GM13977 (cell line): ENCODE measurements at regions not wholly inside any gene's neighbourhood (a gene's known extent, or its start where the extent isn't known, plus 50 kb on each side); places are given as distances from the start of the nearest gene placed in this dataset.

Experiments used
- DNase-seq: peaks from one replicate; pipeline ENCODE4 v3.0.0; 2012; ENCODE audit warnings: low spot score
- in situ Hi-C: fragments of 300-500 bp; cut with MboI; formaldehyde crosslinking; loops from one replicate; pipeline ENCODE4 v1.12.0; 2022; ENCODE audit warnings: low sequenced_read_pairs, low pct_unique_long_range_greater_than_20kb, mixed read lengths, inconsistent platforms; ENCODE audit not compliant: unreplicated experiment
- TF ChIP-seq, protein P1 (sequence below): IDR thresholded peaks from 2 replicates; pipeline ENCODE4 v1.5.1; 2012; ENCODE audit warnings: mild to moderate bottlenecking, control low read depth; ENCODE audit not compliant: insufficient read depth; ENCODE audit errors: extremely low read depth, missing control alignments

DNA sequence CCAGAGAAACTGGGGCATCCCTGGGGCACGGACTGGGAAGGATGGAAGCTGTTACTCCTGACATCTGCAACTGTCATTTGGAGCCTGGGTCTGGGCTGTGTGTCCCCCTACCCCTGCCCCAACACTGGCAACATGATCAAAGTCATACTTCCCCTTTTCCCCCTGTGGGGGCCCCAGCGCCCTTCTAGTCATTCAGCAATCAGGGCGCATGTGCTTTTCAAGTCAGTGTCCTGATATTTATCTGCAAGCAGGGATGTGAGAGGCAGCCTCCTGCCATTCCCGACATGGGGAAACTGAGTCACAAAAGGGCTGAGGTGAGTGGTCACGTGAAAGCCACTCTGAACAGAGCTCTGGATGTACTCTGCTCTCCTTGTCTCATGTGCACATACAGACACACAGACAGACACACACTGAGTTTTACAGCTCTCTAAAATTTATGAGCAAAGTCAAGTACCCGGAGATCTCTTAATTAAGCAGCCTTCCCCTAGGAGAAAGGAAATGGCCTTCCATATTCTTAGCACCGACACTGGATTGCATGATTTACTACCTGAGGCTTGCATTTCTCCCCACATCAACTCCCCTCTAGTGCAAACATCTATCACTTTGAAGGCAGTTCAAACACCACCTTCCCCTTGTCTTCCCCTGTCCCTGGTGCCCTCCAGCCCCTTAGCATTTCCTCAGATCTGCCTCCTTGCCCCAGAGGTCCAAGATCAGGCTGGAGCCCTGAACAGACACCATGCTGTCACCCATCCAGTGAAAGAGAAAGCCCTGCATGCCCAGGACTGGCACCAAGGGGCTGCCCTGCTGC lies 170.7 kb downstream of the CDC5L start:
- DNase-seq: no peak
- TF ChIP-seq, protein P1, sequence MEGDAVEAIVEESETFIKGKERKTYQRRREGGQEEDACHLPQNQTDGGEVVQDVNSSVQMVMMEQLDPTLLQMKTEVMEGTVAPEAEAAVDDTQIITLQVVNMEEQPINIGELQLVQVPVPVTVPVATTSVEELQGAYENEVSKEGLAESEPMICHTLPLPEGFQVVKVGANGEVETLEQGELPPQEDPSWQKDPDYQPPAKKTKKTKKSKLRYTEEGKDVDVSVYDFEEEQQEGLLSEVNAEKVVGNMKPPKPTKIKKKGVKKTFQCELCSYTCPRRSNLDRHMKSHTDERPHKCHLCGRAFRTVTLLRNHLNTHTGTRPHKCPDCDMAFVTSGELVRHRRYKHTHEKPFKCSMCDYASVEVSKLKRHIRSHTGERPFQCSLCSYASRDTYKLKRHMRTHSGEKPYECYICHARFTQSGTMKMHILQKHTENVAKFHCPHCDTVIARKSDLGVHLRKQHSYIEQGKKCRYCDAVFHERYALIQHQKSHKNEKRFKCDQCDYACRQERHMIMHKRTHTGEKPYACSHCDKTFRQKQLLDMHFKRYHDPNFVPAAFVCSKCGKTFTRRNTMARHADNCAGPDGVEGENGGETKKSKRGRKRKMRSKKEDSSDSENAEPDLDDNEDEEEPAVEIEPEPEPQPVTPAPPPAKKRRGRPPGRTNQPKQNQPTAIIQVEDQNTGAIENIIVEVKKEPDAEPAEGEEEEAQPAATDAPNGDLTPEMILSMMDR: no peak
- in situ Hi-C loops: no loop called here

DNA sequence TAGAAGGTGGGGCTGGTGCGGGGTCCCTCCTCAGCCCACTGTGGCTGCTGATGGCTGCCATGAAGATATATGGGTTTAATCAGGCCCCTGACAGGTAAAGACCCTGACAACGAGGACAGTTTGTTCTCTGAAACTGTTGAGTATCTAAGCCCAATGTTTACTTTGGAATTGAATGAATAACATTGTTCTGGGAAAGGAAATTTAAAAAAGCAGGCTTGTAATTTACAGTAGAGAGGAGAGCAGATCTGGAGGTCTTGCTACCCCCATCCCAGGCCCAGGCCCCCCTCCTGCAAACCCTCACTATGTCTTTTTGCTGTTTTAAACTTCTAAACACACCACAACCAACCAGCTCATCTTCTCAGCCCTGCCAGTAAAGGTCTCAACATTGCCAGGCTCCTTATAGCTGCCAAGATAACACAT lies 171.3 kb downstream of the CDC5L start:
- DNase-seq: no peak
- TF ChIP-seq, protein P1: no peak
- in situ Hi-C loops: no loop called here

DNA sequence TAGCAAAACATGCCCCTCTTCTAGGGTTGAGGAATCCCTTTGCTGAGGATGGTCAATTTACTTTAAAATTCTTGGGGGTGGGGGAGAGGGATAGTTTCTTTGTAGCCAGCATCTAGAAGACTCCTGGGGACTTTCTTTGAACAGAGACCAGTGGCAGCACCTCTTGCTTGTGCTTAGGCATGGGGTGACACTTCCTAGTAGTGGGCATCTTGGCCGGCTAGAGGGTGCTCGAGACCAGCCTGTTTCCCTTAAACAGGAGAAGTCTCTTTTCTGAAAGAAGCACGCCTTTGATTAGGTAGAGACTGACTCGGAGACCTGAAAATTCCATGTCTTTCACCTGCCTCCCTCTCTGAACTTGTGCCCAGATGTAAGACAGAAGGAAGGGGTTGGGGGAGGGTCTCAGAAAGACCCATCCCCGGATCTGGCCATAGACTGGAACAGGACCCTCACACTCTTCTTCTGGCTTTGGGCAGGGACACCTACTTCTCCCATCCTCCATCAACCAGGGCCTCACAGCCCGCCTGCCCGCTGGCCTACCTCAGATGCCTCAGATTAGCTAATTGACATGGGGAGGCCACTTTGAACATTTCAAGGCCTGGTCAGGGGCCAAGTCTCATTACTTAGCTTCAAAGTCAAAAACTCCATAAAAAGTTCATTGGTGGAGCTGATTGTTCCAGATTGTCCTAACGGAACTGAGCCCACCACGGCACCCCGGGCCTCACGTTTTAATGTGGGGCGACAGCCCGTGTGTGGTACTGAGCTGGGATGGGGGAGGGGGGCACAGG lies 172.2 kb downstream of the CDC5L start:
- TF ChIP-seq, protein P1: no peak
- DNase-seq: no peak
- in situ Hi-C loops: no loop called here

DNA sequence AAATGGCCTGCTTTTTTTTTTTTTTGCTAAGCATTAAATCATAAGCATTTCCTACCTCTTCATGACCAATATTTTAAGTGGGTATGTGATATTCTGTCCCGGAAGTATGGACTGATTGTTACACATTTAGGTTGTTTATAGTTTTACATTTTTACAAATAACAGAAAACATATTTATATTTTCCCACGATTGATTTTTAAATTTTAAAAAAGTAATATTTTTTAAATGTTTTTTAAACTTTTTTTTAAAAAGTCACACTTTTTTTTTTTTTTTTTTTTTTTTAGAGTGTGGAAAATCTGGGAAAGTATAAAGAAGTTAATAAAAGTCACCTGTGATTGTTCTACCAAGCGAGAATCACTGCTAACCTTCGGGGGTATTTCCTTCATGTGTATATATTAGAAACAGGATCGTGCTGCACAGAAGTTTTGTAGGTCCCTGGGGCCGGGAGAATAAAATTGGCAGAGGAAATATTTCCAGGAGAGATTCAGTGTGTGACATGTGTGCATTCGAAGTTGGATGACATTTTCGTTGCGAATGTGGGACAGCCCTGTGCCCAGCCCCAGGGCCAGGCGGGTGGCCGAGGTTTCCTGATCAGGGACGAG lies 173.1 kb downstream of the CDC5L start:
- DNase-seq: no peak
- TF ChIP-seq, protein P1: no peak
- in situ Hi-C loops: no loop called here

DNA sequence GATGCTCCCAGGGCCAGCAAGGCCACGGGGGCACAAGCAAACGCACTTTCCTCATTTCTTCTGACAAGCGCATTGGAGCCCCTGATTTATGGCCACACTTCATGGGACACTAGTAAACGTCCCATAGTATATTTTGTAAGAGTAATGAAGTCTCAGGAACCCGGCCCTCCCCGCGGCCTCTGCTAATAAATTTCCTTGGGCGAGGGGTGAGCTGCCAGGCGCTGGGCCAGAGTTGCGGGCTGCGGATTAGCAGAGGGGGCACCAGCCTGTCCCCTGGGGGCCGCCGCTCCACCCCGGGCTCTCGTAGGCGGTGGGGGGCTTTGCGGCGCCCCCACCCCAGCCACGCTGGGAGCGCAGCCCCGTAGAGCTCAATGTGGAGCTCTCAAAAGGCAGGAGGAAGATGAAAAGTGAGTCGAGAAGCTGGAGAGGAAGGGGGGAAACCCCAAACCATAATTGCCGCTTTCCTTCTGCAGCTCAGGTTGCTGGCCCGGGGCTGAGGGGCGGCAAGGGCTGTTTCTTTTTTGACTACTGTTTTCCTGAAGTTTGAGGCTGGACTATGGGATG lies 173.6 kb downstream of the CDC5L start:
- in situ Hi-C loops: no loop called here
- TF ChIP-seq, protein P1: no peak
- DNase-seq: peak; percentile 42
